Right forelimb (tissue), 1 donor: ENCODE measurements at regions not wholly inside any gene's neighbourhood (a gene's known extent, or its start where the extent isn't known, plus 50 kb on each side); places are given as distances from the start of the nearest gene placed in this dataset.
"Not testable (repeated sequence)": the region's sequence is repeated elsewhere in the genome, so short reads cannot be mapped to it uniquely, and the experiment has no call there.

ENCODE experiments used
- DNase-seq: peaks from one replicate; pipeline ENCODE4 v3.0.0-alpha.2; 2018

DNA sequence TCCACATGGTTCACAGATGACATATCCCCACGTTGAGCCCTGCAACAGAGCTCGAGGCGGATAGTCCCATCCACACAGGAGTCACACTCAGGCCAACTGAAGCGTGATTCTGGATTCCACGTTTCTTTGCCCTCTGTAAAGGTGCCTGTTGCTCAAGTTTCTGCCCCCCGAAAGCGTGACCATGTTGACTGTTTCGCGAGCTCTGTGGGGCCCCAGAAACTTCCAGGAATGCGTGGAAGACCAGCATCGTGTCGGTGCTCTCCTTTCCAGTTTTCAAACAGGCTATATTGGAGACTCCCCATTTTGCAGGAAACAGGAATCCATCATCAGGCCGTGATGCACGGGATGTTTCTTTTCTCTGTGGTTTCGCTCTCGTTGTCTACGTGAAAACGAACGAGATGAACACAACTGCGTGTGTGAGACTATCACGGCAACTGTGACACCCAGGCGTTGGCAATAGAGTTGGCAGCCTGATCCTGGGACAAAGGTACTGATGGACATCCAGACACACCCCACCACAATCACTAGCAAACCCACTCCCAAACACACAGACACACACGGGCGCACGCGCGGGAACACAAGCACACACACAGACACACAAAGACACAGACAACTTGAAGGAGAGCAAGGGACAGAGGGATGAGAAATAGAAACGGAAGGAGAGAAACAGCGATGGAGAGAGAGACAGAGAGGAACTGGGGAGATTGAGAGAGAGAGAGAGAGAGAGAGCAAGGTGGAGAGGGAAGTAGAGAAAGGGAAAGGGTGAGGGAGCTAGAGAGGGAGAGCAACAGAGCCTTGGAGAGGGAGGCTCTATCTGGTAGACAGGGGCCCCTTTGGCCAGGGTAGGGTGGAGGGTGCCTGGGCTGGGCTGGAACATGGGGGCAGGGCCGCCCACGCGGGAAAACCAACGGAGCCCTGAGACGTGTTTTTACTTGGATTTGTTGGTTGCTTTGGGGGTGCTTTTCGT lies 1609.3 kb downstream of the SPATA31A7 start:
- DNase-seq = peak; percentile 55

GRCh38 chr9:62799851-62800371 lies 1610.1 kb downstream of the SPATA31A7 start:
- peak; percentile 50 for DNase-seq

- DNase-seq = peak; percentile 68
Measured at GRCh38 chr9:62800451-62801371, 1610.9 kb downstream of the SPATA31A7 start.

DNA sequence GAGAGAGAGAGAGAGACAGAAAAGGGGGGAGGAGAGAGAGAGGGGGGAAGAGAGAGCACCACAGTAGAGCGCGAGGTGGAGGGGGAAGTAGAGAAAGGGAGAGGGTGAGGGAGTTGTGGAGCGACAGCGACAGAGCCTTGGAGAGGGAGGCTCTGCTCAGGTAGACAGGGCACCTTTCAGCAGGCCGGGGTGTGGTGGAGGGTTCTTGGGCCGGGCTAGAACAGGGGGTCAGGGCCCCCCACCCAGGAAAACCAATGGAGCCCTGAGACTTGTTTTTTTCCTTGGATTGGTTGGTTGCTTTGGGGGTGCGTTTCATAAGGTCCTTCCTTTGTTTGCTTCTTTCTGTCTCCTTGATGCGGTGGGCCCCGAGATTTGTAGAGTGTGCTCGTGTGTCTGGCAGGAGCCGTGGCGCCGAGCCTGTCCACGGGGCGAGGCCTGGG lies 1611.6 kb downstream of the SPATA31A7 start:
- peak; percentile 52 for DNase-seq

GRCh38 chr9:62801961-62802718 lies 1612.3 kb downstream of the SPATA31A7 start:
- DNase-seq = peak; percentile 90

GRCh38 chr9:62802719-62803079 lies 1612.9 kb downstream of the SPATA31A7 start:
- not testable (repeated sequence) for DNase-seq

DNA sequence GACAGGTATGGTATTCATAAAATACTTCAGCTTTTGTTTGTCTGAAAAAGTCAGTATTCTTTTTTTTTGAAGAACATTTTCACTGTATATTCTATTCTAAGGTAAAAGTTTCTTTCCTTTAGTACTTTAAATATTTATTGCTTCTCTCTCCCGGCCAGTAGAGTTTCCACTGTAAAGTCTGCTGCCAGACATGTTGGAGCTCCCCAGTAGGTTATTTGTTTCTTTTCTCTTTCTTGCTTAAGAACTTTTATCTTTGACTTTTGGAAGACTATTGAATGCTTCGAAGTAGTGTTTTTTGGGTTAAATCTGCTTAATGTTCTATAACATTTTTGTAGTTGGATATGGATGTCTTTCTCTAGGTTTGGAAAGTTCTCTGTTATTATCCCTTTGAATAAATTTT lies 1613.3 kb downstream of the SPATA31A7 start:
- peak; percentile 25 for DNase-seq

- DNase-seq = not testable (repeated sequence)
Measured at GRCh38 chr9:62804314-62804713, 1614.5 kb downstream of the SPATA31A7 start.

DNA sequence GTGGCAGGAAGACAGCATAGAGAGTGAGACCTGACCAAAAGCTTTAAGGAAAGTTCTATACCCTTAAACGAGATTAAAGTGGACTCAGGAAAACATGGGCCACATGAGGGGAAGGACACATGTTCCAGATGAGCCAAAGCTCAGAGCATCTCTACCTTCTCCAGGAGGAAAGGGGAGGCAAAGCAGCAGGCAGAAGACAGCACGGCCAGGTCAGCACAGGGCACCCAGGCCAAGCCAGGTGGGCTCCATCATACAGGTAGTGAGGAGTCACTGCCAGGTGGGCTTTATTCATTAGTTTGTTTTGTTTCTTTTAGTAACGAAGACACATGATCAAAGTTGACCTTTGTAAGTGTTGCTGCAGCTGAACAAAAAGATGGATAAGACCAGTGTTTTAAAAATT lies 1617.6 kb downstream of the SPATA31A7 start:
- not testable (repeated sequence) for DNase-seq

DNA sequence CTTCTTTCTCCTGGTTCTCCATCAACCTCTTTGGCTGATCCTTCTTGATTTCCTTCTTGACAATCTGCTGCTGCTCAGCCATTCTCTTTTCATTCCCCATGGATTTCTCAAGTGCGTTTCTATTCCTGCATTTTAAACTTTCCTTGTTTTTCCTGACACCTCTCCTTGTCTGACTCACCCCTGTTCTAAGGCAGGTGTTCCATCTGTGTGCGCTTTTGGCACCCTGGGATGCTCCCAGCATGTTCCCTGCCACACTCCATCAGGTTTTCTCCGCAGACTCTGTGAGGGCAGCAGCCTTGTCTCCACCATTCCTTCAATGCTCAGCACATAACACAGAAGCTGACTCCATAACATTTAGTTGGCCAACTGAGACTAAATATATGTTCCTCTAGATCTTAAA lies 1618.2 kb downstream of the SPATA31A7 start:
- not testable (repeated sequence) for DNase-seq

- DNase-seq = not testable (repeated sequence)
Measured at GRCh38 chr9:62810318-62810717, 1620.5 kb downstream of the SPATA31A7 start.

DNA sequence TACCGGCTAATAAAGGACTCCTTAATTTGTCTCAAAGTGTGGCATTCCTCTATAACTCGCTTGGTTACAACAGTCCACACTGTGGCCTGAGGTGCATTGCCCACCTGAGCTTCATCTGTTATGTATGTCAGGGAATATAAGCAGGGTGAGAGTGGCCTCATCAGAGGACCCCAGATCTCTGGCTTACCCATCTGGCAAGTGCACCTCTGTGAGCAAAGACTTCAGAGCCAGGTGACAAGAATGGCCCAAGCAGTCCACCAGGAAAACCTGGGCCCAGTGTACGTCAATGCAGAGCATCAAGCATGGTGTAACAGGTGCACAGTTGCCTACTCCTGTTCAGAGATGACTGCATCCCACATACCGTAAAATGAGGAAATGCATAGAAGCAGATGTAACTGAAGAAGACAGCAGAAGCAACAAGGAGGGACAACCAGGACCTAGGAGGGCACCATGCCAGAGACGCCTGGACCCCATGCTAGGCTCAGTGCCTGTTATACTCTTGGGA lies 1621.0 kb downstream of the SPATA31A7 start:
- not testable (repeated sequence) for DNase-seq

DNA sequence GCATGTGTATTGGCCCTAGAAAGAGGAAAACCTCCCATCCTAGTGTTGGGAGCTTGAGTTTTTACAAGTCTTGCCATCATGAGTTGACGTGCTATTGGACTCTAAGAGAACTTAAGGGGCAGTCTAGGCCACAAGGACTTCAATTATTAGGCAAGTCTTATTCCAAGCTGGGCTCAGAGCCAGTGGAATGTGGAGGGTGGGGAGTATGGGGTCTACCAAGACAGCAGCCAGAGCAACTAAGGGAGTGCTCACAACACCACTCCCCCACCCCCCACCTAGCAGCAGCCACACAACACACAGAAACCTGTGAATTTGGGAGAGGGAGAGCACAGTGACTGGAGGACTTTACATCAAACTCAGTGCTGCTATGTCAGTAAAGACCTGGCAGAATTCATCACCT lies 1625.6 kb downstream of the SPATA31A7 start:
- peak; percentile 34 for DNase-seq

- not testable (repeated sequence) for DNase-seq
Measured at GRCh38 chr9:62816331-62816730, 1626.5 kb downstream of the SPATA31A7 start.

DNA sequence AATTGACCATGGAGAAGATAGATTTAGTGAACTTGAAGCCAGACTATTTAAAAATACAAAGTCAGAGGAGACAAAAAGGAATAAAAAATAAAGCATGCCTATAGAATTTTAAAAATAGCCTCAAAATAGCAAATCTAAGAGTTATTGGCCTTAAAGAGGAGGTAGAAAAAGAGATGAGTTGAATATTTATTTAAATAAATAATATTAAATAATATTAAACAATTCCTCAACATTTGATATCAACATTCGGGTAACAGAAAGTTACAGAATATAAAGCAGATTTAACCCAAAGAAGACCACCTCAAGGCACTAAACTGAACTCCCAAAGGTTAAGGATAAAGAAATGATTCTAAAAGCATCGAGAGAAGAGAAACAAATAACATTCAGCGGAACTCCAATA lies 1627.4 kb downstream of the SPATA31A7 start:
- DNase-seq = not testable (repeated sequence)

DNA sequence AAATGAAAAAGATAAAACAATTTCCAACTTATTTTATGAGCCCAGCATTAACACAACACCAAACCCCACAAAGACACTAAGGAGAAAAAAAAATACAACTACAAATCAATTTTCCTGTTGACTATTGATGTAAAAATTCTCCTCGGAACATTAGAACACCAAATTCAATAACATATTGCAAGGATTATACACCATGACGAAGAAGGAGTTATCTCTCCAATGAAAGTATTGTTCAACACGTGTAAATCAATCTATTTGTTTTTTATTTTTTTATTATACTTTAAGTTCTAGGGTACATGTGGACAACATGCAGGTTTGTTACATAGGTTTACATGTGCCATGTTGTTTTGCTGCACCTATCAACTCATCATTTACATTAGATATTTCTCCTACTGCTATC lies 1632.3 kb downstream of the SPATA31A7 start:
- not testable (repeated sequence) for DNase-seq

DNA sequence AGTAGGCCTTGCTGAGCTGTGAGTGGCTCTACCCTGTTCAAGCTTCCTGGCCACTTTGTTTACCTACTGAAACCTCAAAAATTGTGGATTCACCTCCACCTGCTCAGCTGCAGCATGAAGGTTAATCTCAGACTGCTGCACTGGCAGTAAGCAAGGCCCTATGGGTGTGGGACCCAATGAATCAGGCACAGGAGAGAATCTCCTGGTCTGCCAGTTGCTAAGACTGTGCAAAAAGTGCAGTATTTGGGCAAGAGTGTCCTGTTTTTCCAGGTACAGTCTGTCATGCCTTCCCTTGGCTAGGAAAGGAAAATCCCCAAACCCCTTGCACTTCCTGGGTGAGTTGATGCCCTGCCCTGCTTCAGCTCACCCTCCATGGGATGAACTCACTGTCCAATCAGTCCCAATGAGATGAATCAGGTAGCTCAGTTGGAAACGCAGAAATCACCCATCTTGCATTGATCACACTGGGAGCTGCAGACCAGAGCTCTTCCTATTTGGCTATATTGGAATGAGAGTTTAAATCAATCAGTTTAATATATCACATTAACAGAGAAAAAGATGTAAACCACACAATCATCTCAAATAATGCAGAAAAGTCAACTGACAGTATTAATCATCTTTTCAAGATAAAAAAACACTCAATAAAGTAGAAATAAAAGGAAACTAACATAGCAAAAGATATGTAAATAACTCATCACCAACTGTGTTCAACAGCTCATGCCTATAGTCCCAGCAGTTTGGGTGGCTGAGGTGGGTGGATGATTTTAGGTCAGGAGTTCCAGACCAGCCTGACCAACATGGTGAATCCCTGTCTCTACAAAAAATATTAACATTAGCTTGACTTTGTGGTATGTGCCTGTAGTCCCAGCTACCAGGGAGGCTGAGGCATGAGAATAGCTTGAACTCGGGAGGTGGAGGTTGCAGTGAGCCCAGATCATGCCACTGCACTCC lies 1638.4 kb downstream of the SPATA31A7 start:
- not testable (repeated sequence) for DNase-seq

- not testable (repeated sequence) for DNase-seq
Measured at GRCh38 chr9:62830829-62831459, 1641.1 kb downstream of the SPATA31A7 start.

- DNase-seq = peak; percentile 31
Measured at GRCh38 chr9:62833323-62834200, 1643.7 kb downstream of the SPATA31A7 start.
